GM18505 (cell line): ENCODE measurements at regions not wholly inside any gene's neighbourhood (a gene's known extent, or its start where the extent isn't known, plus 50 kb on each side); places are given as distances from the start of the nearest gene placed in this dataset.

Experiments used
- ATAC-seq: cut with Tn5 transposase; IDR thresholded peaks from one replicate; pipeline ENCODE4 v1.9.1; 2021; ENCODE audit not compliant: unreplicated experiment
- POLR2A ChIP-seq: IDR thresholded peaks from 4 replicates; pipeline ENCODE4 v1.6.1; 2011; ENCODE audit warnings: borderline replicate concordance; ENCODE audit not compliant: insufficient read depth, insufficient read length; ENCODE audit errors: extremely low read depth

DNA sequence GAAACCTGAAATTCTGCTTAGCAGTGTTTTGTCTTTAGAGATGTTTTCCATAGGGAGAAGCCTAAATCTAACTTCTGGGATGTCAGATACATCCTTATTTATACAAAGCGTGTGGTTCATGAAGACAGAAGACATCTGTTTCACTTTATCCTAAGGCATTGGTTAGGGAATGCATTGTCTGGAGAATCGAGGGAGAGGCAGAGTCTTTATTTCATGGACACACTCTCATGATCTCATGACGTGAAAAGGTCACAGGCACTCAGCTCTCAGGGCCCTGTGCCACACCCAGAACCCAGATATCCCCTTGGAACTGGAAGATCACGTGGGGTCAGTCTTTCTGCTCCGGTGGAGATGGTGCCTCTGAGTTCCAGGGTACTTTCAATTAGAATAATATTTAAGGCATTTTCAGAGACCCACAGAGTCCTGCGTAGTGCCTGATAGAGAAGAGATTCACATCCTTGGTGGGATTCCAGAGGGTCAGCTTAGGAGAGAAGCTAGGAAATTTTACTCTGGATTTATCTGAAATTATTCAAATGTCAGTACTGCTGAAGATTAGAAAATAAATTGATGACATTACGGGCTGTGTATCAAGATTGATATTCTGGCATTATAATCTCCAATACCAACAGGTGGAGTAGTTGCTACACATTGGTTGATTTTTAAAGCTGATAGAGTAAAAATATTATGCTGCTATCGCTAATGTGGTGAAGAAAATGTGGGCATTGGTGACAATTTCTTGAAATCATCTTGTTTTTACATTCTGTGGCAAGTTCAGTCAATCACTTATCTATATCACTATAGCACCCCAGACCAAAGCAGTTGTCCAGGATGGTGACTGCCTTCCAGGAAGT lies 378.3 kb downstream of the MTRR start:
- no peak for ATAC-seq
- no peak for TF ChIP-seq POLR2A

DNA sequence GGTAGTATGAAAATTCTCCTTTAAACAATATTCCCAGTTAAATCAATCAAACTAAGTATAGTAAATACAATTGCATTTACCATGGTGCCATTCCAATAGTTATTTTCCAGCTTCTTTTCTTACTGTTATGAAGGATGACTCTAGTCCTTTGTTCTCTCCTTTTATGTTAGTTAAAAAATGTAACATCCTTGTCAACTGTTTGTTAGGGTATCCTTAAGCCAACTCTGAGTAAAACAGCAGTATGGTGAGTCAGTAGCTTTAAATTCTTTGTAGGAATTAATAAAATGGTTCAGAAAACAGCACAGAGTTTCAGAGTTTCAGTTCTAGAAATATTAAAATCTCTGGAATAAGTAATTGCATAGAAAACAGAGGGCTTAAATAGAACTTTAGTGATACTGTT lies 384.4 kb downstream of the MTRR start:
- no peak for ATAC-seq
- TF ChIP-seq POLR2A = no peak

GRCh38 chr5:8254674-8255073 lies 385.7 kb downstream of the MTRR start:
- TF ChIP-seq POLR2A = no peak
- ATAC-seq = no peak

DNA sequence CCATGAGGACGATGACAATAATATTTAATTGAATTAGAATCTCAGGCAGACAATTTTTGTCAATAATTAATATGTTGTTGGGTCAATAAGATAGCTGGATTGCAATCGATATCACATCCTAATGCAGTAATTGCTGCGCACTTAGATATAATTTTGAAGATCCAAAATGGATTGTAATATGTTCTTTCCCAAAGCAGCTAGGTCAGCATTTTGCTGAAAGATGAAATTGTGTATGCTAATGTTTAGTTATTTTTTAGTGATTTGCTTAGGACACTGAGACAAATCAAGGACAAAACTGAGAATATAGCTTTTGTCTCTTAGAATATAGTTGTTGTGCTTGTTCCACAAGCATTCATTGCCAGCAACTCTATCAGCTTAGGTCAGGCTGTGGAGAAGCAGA lies 389.9 kb downstream of the MTRR start:
- TF ChIP-seq POLR2A = no peak
- no peak for ATAC-seq

- ATAC-seq = no peak
- TF ChIP-seq POLR2A = no peak
Observed at GRCh38 chr5:8270246-8270645, 401.3 kb downstream of the MTRR start.

- no peak for ATAC-seq
- no peak for TF ChIP-seq POLR2A
Observed at GRCh38 chr5:8280711-8281363, 411.9 kb downstream of the MTRR start.

- TF ChIP-seq POLR2A = no peak
- ATAC-seq = no peak
Observed at GRCh38 chr5:8288334-8288733, 419.4 kb downstream of the MTRR start.

DNA sequence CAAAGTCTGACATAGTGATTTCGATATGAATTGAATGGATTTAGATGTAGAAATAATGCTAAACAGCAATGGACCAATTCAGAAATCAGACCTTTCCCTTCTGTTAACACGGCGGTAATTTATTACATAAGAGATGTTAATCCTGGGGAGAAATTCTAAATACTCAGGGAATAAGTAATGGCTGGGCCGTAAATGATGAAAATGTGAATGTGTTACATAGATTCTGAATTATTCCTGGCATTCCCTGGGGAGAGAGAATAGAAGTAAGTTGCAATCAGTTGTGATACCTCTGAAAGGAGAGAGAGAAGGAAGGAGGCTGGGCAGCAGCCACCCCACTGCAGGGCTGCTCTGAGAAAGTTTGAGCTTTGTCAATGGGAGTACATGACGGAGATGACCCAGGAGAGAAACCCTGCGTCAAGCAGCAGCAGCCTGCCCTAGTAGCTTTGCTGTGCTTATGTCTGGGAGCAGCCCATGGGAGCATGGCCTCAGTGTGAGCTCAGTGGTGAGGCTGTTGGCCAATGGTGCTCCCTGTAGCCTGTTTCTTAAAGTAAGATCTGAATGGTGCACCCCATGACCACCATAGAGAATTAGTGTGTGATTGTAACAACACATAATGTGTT lies 420.1 kb downstream of the MTRR start:
- TF ChIP-seq POLR2A = no peak
- no peak for ATAC-seq

GRCh38 chr5:8289779-8290178 lies 420.8 kb downstream of the MTRR start:
- ATAC-seq = no peak
- no peak for TF ChIP-seq POLR2A

- ATAC-seq = no peak
- no peak for TF ChIP-seq POLR2A
Observed at GRCh38 chr5:8290721-8291120, 421.8 kb downstream of the MTRR start.

GRCh38 chr5:8291641-8292040 lies 422.7 kb downstream of the MTRR start:
- no peak for ATAC-seq
- TF ChIP-seq POLR2A = no peak

- ATAC-seq = no peak
- TF ChIP-seq POLR2A = no peak
Observed at GRCh38 chr5:8295141-8295540, 426.2 kb downstream of the MTRR start.

GRCh38 chr5:8299716-8300115 lies 430.8 kb downstream of the MTRR start:
- ATAC-seq = no peak

GRCh38 chr5:8304341-8304740 lies 435.4 kb downstream of the MTRR start:
- ATAC-seq = no peak
- no peak for TF ChIP-seq POLR2A

More at GRCh38 chr5:8299716-8300115, 430.8 kb downstream of the MTRR start:
- no peak for TF ChIP-seq POLR2A
